Hepatocyte (in vitro differentiated cells): ENCODE measurements at regions not wholly inside any gene's neighbourhood (a gene's known extent, or its start where the extent isn't known, plus 50 kb on each side); places are given as distances from the start of the nearest gene placed in this dataset.
"Not testable (repeated sequence)": the region's sequence is repeated elsewhere in the genome, so short reads cannot be mapped to it uniquely, and the experiment has no call there.

ENCODE experiments used
- EZH2 ChIP-seq: fragments of 200-600 bp; sonication (generic); IDR thresholded peaks from 2 replicates; pipeline ENCODE4 v1.6.1; 2016; ENCODE audit warnings: antibody characterized with exemption, mild to moderate bottlenecking, borderline replicate concordance
- TF ChIP-seq, protein P1 (sequence below): fragments of 200-600 bp; sonication (generic); IDR thresholded peaks from 2 replicates; pipeline ENCODE4 v1.5.1; 2016; ENCODE audit warnings: antibody characterized with exemption, mild to moderate bottlenecking; ENCODE audit not compliant: poor library complexity

- TF ChIP-seq, protein P1, sequence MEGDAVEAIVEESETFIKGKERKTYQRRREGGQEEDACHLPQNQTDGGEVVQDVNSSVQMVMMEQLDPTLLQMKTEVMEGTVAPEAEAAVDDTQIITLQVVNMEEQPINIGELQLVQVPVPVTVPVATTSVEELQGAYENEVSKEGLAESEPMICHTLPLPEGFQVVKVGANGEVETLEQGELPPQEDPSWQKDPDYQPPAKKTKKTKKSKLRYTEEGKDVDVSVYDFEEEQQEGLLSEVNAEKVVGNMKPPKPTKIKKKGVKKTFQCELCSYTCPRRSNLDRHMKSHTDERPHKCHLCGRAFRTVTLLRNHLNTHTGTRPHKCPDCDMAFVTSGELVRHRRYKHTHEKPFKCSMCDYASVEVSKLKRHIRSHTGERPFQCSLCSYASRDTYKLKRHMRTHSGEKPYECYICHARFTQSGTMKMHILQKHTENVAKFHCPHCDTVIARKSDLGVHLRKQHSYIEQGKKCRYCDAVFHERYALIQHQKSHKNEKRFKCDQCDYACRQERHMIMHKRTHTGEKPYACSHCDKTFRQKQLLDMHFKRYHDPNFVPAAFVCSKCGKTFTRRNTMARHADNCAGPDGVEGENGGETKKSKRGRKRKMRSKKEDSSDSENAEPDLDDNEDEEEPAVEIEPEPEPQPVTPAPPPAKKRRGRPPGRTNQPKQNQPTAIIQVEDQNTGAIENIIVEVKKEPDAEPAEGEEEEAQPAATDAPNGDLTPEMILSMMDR = not testable (repeated sequence)
- TF ChIP-seq EZH2 = not testable (repeated sequence)
Measured at GRCh38 chr17:64741916-64742315, 79.8 kb upstream of the SMURF2 start.
